SIG-M5 treated with dmso at 0.1 percent for 504 hours (cell line): ENCODE measurements at regions not wholly inside any gene's neighbourhood (a gene's known extent, or its start where the extent isn't known, plus 50 kb on each side); places are given as distances from the start of the nearest gene placed in this dataset.
A peak's percentile ranks its signal among the peaks of the same experiment; 100 is the strongest.
"Not testable (repeated sequence)": the region's sequence is repeated elsewhere in the genome, so short reads cannot be mapped to it uniquely, and the experiment has no call there.

Experiments used
- DNase-seq: peaks from one replicate; lab custom pipeline; 2025; ENCODE audit not compliant: unreplicated experiment; lab: John Stamatoyannopoulos, UW

DNA sequence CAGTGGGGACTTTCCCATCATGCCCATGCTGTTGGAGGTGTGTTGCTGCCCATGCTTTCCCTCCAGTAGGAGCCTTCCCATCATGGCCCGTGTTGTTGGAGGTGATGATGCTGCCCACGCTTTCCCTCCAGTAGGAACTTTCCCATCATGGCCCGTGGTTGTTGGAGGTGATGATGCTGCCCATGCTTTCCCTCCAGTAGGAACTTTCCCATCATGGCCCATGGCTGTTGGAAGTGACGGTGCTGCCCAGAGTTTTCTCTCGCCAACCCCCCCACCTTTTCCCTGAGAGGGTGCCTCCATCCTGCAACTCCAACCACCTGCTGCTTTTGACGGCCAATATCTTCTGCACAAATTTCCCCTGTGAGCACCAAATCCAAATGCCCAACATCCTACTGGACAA, 205.7 kb downstream of the TOMM20 start:
- DNase-seq, result no peak

DNA sequence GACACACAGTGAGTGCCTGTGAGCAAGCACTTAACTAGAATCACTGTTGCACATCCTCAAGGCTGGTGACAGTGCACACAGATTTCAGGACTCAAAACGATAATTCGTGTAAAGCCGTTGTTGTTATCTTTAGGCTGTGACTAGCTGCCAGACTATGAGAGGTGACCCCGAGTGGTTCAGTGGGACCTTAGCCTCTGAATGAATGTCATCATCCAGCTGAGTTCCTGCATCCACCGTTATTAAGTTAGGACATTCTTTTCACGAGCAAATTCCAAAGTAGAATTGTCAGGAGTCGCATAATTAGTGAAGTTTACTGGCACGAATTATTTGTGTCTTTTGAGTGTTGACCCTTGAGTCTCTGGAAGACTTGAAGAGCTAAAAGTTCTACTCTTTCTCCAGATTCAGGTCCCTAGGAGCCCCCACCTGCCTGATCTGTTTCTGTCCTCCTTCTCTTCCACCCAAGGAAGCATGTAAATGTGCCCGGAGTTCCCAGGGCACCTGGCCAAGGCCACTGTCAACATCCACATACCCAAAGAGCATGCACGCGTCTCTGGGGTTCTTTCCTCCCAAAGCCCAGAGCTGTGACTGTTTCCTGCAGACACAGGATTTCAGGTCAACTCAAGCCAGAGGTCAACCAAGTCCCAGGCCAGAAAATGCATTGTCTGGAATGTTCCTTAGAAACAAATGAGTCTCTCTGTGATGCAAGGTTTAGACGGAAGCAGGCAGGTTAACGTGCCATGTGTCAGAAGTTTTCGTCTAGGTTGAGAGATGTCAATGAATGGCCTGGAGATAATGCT, 207.2 kb downstream of the TOMM20 start:
- DNase-seq, result no peak

DNA sequence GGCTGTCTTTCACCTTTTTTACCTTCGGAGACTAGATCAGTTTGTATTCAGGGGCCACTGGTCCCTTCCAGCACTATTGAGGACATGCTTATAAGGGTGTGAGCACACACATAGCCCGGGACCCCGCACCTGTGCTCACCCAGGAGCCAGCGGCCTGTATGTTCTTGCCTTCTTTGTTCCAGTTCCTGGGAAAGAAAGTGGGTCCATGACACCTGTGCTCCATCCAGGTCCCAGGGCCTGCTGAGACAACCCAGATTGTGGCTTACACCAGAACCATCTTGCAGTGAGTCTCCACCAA, 207.8 kb downstream of the TOMM20 start:
- no peak for DNase-seq

DNA sequence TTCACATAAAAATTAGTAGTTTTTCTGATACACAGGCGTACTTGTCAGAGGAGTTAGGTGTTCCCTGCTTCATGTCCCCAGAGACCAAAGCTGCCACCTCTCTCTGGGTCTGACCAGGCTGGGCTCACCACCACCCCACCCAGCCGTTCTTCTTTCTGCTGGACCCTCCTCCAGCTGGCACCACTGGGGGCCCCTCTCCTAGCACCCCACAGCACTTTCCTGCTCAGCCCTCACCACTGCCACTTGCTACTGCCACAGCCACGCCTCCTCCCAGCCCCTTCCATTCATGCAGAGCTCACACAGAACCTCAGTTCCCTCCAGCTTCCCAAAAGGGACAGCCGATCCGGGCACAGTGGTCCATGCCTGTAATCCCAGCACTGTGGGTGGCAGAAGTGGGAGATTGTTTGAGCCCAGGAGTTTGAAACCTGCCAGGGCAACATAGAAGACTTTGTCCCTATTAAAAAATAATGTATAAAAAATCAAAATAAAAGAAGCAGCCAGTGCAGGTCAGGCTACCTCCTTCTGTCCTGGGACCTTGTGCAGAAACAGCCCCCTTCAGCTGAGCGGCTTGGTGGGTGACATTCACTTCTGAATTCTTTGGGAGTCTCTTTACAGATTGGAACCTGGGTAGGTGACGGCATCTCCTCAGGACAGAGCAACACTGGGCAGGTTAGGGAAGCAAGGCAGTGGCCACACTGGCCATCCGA, 208.3 kb downstream of the TOMM20 start:
- no peak for DNase-seq

GRCh38 chr1:234918961-234919761, 209.5 kb downstream of the TOMM20 start:
- DNase-seq, result no peak

DNA sequence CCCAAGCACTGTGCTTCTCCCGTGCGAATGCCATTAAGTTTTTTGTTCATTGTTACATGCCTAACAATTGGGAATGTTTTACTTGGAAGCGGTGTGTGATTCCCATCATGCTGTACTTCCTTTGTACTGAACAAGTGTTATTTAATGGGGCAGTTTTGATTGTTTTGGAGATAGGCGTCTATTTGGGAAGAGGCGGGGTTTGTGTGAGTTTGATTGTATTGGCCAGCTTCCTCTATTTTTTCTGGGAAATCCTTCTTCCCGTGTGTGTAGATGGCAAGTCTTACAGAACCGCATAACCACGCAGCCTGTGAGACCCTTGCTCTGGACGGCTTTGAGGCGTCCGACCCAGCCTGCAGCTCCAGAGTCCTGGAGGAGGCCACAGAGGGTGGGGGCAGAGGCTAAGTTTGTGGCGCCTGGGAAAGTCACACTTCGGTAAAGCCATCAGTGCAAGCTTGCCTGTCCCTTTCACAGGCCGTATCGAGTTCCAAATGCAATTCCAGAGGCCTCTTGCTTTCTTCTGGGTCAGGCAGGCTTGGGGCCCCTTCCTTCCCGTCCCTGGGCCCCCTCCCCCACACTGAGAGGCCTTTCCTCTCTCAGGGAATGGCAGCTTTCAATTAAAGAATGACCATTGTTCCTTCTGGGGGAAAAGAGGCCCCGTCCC, 210.3 kb downstream of the TOMM20 start:
- DNase-seq, result no peak

GRCh38 chr1:234917495-234918180, 211.0 kb downstream of the TOMM20 start:
- no peak for DNase-seq

- DNase-seq, result no peak
Observed at GRCh38 chr1:234916840-234917239, 211.8 kb downstream of the TOMM20 start.

- DNase-seq, result peak; percentile 97
Observed at GRCh38 chr1:234915924-234916675, 212.5 kb downstream of the TOMM20 start.

- DNase-seq, result no peak
Observed at GRCh38 chr1:234914606-234915290, 213.9 kb downstream of the TOMM20 start.

- DNase-seq, result no peak
Observed at GRCh38 chr1:234913771-234914170, 214.9 kb downstream of the TOMM20 start.

DNA sequence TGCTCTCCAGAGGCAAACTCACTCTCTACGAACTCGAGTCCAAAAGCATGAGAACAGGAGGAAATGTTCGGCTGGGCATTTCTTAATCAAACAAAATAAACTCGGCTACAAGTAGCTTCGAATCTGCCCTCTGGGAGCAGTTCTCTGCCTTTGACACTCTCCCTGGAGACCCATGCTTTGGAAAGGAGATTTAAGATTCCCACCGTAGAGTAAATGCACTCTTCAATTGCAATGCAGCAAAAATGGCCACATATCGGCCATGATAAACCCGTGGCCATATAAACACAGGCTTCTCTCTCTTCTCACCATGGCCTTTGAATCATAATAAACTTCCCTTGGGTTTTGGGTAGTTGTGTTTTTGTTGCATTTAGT, 215.4 kb downstream of the TOMM20 start:
- no peak for DNase-seq

DNA sequence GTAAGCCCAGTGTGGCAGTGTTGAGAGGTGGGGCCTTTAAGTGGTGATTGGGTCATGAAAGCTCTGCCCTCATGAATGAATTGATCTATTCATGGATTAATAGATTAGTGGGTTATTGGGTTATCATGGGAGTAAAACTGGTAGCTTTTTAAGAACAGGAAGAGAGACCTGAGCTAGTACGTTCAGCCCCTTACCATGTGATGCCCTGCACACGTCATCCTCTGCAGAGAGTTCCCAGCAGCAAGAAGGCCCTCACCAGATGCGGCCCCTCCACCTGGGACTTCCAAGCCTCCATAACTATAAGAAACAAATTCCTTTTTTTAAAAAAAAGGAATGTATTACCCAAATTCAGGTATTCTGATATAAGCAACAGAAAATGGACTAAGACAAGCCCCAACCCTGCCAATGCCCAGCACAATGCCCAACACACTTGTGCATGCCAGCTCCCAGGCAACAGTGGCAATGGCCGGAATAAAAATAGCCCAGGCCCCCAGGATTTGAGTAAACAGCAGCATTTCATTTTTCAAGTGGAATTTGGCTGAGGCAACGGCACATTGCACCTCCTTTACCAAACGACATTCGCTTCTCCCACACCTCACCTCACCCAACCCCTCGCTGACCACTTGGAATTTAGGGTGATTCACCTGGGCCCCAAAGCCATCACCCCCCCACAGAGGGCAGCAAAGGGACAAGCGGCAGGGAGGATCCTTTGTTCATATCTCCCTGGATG, 215.9 kb downstream of the TOMM20 start:
- DNase-seq, result no peak

GRCh38 chr1:234911787-234912186, 216.8 kb downstream of the TOMM20 start:
- no peak for DNase-seq

DNA sequence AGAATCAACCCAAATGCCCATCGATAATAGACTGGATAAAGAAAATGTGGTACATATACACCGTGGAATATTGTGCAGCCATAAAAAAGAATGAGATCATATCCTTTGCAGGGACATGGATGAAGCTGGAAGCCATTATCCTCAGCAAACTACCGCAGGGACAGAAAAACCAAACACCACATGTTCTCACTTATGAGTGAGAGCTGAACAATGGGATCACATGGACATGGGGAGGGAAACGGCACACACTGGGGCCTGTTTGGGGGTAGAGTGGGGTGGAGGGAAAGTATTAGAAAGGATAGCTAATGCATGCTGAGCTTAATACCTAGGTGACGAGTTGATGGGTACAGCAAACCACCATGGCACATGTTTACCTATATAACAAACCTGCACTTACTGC, 217.5 kb downstream of the TOMM20 start:
- DNase-seq, result not testable (repeated sequence)

GRCh38 chr1:234909851-234910250, 218.8 kb downstream of the TOMM20 start:
- DNase-seq, result no peak

GRCh38 chr1:234909307-234909810, 219.3 kb downstream of the TOMM20 start:
- no peak for DNase-seq

- no peak for DNase-seq
Observed at GRCh38 chr1:234908571-234908970, 220.1 kb downstream of the TOMM20 start.

DNA sequence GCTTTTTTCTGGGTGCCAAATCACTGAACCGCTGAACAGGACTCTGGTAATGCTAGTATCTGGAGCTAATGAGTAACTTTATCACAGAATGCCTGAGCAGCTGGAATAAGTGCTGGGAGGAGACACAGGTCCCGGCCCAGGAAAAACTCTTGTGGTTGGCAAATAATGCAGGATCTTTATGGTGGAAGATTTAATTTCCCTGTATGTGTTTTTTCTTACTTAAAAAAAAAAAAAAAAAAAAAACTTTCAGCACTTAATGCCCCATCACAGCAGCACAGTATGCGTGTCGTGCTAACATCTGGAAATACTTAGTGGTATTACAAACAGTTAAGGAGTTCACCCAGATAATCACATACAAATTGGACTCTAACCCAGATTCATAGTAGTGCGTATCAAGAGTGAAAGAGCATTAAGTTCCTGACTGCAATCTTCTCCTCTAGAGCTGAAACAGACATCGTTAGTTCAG, 220.7 kb downstream of the TOMM20 start:
- no peak for DNase-seq
